ENCODE measurements at regions not wholly inside any gene's neighbourhood (a gene's known extent, or its start where the extent isn't known, plus 50 kb on each side); places are given as distances from the start of the nearest gene placed in this dataset.

GRCh38 chr10:31087011-31087410, 55.3 kb upstream of the ZNF438 start:
- TF ChIP-seq EZH2phosphoT487 (IDR thresholded peaks at IDR 0.05; ENCODE audit: borderline replicate concordance, low read length) = no peak
- TF ChIP-seq CTCF (conservative IDR thresholded peaks at IDR 0.05; ENCODE audit: low read depth, low read length) = no peak
- TF ChIP-seq EZH2 (IDR thresholded peaks at IDR 0.05; ENCODE audit: low read length, unreplicated experiment) = no peak

Data from PC-3 (cell line).